Daoy (cell line): ENCODE measurements at regions not wholly inside any gene's neighbourhood (a gene's known extent, or its start where the extent isn't known, plus 50 kb on each side); places are given as distances from the start of the nearest gene placed in this dataset.

Experiments used
- DNase-seq: peaks from one replicate; pipeline ENCODE4 v3.0.0-alpha.2; 2015; ENCODE audit warnings: low read depth

GRCh38 chr4:186351668-186352194, 85.7 kb downstream of the F11 start:
- DNase-seq = no peak

DNA sequence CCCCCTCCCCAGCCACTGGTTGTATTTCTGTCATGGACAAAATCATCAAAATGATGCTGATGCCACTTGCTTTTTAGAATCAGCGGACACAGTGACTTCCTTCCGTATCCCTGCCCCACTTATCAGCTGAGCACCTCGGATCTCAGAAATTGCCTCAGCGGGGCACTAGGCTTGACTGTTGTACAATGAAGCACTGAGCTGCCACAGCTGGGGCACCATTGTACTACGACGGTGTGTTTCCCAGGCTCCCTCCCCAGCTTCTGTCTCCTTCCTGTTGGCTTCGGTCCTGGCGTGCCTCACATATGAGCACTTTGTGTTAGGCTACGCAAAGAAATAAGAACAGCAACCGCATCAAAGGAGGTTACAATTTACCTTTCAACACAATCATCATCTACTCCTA, 82.4 kb downstream of the F11 start:
- peak; percentile 11 for DNase-seq

DNA sequence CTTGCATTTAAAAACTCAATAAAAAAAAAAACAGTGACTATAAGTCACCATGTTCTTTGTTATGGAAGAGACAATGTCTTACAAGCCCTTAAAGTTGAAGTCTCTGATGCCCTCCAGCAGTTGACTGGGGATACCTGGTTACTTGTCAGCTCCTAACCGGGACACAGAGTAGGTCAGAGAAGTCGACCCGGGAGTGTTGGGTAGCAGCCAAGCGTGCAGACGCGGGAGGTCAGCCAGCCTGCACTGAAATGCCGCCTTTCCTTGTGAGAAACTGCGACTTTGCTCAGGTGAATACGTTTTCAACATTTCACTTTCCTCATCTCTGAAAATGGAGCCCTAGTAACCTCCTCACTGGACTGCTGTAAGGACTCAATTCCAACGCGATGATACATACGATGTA, 81.8 kb downstream of the F11 start:
- DNase-seq = no peak

GRCh38 chr4:186345184-186345583, 79.2 kb downstream of the F11 start:
- DNase-seq = no peak

DNA sequence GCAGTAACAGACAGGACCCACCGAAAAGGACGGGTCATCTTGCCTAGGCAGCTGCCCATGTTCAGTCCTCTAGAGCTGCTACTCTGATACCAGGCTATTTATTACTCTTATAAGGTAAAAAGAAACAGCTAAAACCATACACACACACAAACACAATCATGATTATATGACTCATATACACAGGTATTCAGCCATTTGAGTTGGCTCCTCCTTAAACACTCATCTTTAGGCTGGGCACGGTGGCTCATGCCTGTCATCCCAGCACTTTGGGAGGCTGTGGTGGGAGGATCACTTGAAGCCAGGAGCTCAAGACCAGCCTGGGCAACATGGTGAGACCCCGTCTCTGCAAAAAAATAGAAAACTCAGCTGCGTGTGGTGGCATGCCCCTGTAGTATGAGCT, 76.6 kb downstream of the F11 start:
- peak; percentile 19 for DNase-seq

DNA sequence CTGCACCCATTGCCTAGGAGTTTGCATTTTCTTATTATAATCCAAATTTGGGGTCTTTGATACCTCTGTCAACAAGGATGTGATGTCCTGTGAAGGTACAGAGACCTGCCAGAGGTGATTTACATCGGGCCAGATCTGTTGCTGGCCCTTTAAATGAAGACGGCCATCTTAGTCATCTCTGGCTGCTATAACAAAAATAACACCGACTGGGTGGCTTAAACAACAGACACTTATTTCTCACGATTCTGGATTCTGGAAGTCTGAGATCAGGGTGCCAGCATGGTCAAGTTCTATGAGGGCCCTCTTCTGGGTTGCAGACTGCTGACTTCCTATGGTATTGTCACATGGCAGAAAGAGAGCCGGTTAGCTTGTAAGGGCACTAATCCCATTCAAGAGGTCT, 75.7 kb downstream of the F11 start:
- no peak for DNase-seq
